ENCODE measurements at regions not wholly inside any gene's neighbourhood (a gene's known extent, or its start where the extent isn't known, plus 50 kb on each side); places are given as distances from the start of the nearest gene placed in this dataset.

DNA sequence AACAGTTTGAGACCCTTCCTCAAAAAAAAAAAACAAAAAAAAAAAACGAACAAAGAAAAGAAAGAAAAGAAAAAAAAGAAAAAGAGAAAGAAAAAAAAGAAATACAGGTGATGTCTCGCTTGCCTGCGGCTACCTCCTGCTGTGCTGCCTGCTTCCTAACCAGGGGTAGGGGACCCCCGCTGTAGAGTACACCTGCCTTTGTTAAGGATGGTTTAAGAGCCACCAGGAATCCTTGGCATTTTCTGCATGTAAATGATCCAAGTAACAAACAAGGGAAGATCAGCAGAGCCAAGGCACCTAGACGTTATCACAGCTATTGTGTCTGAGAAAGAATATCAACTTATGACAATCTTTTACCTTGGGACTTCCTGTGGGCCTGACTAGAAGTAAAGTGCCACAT, 856.8 kb upstream of the GCFC2 start:
- Histone ChIP-seq H3K27me3 (no peaks in the 10 kb centered on the region), H3K27ac (no peak overlapping the region), H3K36me3 (no peaks in the 10 kb centered on the region), H3K4me3 (ENCODE audit: low read depth in 1 of 2, low read length in 1 of 2) (no peak overlapping the region), H3K4me1 (ENCODE audit: control insufficient read depth in 1 of 2, insufficient read depth in 1 of 2, low read depth in 1 of 2, low read length in 1 of 2) (no peaks in the 10 kb centered on the region), H3K9me3 (no peaks in the 10 kb centered on the region)
- TF ChIP-seq, protein P1, sequence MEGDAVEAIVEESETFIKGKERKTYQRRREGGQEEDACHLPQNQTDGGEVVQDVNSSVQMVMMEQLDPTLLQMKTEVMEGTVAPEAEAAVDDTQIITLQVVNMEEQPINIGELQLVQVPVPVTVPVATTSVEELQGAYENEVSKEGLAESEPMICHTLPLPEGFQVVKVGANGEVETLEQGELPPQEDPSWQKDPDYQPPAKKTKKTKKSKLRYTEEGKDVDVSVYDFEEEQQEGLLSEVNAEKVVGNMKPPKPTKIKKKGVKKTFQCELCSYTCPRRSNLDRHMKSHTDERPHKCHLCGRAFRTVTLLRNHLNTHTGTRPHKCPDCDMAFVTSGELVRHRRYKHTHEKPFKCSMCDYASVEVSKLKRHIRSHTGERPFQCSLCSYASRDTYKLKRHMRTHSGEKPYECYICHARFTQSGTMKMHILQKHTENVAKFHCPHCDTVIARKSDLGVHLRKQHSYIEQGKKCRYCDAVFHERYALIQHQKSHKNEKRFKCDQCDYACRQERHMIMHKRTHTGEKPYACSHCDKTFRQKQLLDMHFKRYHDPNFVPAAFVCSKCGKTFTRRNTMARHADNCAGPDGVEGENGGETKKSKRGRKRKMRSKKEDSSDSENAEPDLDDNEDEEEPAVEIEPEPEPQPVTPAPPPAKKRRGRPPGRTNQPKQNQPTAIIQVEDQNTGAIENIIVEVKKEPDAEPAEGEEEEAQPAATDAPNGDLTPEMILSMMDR (IDR thresholded peaks at IDR 0.05) = no peak

DNA sequence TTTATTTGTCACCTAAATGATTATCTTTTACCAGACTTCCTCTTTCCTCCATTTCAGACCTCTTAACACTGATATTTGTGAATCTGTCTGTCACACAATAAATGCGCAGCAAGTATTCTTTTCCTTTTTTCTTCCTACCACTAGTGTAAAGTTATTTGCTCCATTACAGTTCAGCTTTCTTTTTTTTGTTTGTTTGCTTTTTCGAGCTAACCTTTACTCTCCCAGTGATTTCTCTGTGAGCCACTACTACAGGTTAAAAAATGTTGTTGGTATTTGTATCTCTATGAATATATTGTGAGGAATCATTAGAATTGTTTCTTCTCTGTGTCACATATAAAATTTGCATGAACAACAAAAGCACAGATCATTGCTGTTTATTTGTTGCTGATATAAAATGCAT, 854.0 kb upstream of the GCFC2 start:
- no peaks in the 10 kb centered on the region for H3K36me3 ChIP-seq
- no peak overlapping the region for H3K4me3 ChIP-seq (ENCODE audit: low read depth in 1 of 2, low read length in 1 of 2)
- no peaks in the 10 kb centered on the region for H3K9me3 ChIP-seq
- H3K4me1 ChIP-seq (ENCODE audit: control insufficient read depth in 1 of 2, insufficient read depth in 1 of 2, low read depth in 1 of 2, low read length in 1 of 2) = no peaks in the 10 kb centered on the region
- no peaks in the 10 kb centered on the region for H3K27me3 ChIP-seq
- TF ChIP-seq, protein P1 (IDR thresholded peaks at IDR 0.05) = no peak
- no peak overlapping the region for H3K27ac ChIP-seq

DNA sequence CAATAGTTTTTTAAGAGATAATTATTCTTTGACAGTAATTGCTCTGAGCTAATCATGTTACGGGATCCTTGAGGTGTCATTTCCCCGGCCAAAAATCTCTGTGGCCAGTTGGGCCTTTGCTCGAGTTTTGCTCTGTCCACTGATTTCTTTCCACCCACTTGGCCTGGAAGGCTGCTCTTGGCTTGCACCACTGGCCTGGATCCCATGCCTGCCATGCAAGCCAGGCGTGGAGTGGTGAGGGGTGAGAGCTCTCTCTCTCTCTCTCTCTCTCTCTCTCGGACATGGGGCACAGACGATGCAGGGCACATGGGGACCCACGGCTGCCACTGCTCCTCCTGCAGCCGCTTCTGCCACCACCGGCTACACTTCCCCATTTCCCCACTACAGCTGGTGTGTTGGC, 853.0 kb upstream of the GCFC2 start:
- H3K9me3 ChIP-seq = no peaks in the 10 kb centered on the region
- no peaks in the 10 kb centered on the region for H3K27me3 ChIP-seq
- H3K4me1 ChIP-seq (ENCODE audit: control insufficient read depth in 1 of 2, insufficient read depth in 1 of 2, low read depth in 1 of 2, low read length in 1 of 2) = no peaks in the 10 kb centered on the region
- no peaks in the 10 kb centered on the region for H3K36me3 ChIP-seq
- no peak overlapping the region for H3K4me3 ChIP-seq (ENCODE audit: low read depth in 1 of 2, low read length in 1 of 2)
- H3K27ac ChIP-seq = no peak overlapping the region
- TF ChIP-seq, protein P1 (IDR thresholded peaks at IDR 0.05) = no peak

GRCh38 chr2:76558157-76558556, 847.4 kb upstream of the GCFC2 start:
- TF ChIP-seq, protein P1 (IDR thresholded peaks at IDR 0.05) = no peak
- Histone ChIP-seq H3K4me1 (ENCODE audit: control insufficient read depth in 1 of 2, insufficient read depth in 1 of 2, low read depth in 1 of 2, low read length in 1 of 2) (no peaks in the 10 kb centered on the region), H3K4me3 (ENCODE audit: low read depth in 1 of 2, low read length in 1 of 2) (no peak overlapping the region), H3K27ac (no peak overlapping the region), H3K36me3 (no peaks in the 10 kb centered on the region), H3K27me3 (no peaks in the 10 kb centered on the region), H3K9me3 (no peaks in the 10 kb centered on the region)

DNA sequence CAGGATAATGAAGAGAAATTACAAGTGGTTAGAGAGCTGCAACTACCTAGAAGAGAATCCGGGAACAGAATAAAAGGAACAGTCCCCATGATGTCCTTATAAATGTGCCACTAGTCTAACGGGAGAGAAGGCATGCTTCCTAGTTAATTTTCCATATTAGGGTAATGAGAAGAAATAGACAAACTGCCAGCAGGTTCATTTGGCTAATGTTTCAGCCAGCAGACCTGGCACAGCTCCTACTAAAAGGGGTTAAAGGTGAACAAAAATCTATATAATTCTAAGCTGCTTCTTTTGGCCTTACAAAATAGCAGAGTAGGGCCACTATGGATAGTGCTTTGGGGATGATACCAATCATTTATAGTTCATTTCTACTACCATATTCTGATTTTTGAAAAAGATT, 845.3 kb upstream of the GCFC2 start:
- TF ChIP-seq, protein P1 (IDR thresholded peaks at IDR 0.05) = no peak
- Histone ChIP-seq H3K27ac (no peak overlapping the region), H3K36me3 (no peaks in the 10 kb centered on the region), H3K4me3 (ENCODE audit: low read depth in 1 of 2, low read length in 1 of 2) (no peak overlapping the region), H3K27me3 (no peaks in the 10 kb centered on the region), H3K9me3 (no peaks in the 10 kb centered on the region), H3K4me1 (ENCODE audit: control insufficient read depth in 1 of 2, insufficient read depth in 1 of 2, low read depth in 1 of 2, low read length in 1 of 2) (no peaks in the 10 kb centered on the region)

GRCh38 chr2:76546207-76546606, 835.5 kb upstream of the GCFC2 start:
- H3K4me3 ChIP-seq (ENCODE audit: low read depth in 1 of 2, low read length in 1 of 2) = no peak overlapping the region
- no peaks in the 10 kb centered on the region for H3K4me1 ChIP-seq (ENCODE audit: control insufficient read depth in 1 of 2, insufficient read depth in 1 of 2, low read depth in 1 of 2, low read length in 1 of 2)
- TF ChIP-seq, protein P1 (IDR thresholded peaks at IDR 0.05) = no peak
- H3K9me3 ChIP-seq = no peaks in the 10 kb centered on the region
- H3K27me3 ChIP-seq = no peaks in the 10 kb centered on the region
- H3K36me3 ChIP-seq = no peaks in the 10 kb centered on the region
- H3K27ac ChIP-seq = no peak overlapping the region

Measured in neutrophil (primary cell).